Panc1 (cell line): ENCODE measurements at regions not wholly inside any gene's neighbourhood (a gene's known extent, or its start where the extent isn't known, plus 50 kb on each side); places are given as distances from the start of the nearest gene placed in this dataset.

Experiments
- ATAC-seq: fragments of 200-7000 bp; cut with Tn5 transposase; 2 replicates; pipeline ENCODE4 v1.9.1; 2020; ENCODE audit warnings: mild to moderate bottlenecking, moderate library complexity
- BruUV-seq: library from RNA; stranded (reverse); fragments of 400-500 nt; replicated peaks from 2 replicates; lab custom pipeline; 2021; lab: Mats Ljungman, UMichigan
- CTCF ChIA-PET: fragments of 300-600 bp; sonication (Branson Sonifier 250); formaldehyde crosslinking; loops from one replicate; lab custom pipeline; 2022; ENCODE audit warnings: antibody characterized with exemption; lab: Charles Lee
- POLR2A ChIA-PET: fragments of 300-600 bp; sonication (Branson Sonifier 250); formaldehyde crosslinking; loops from one replicate; lab custom pipeline; 2022; ENCODE audit warnings: antibody characterized with exemption; lab: Charles Lee
- DNase-seq: peaks from one replicate; pipeline ENCODE4 v3.0.0-alpha.2; 2010; ENCODE audit warnings: low read depth, low spot score
- H3K27ac ChIP-seq: 2 replicates; pipeline ENCODE4 v1.5.1; 2011; ENCODE audit warnings: mild to moderate bottlenecking, low read length, inconsistent platforms
- H3K27me3 ChIP-seq: fragments of 200-500 bp; sonication (Bioruptor generic); 2 replicates; pipeline ENCODE4 v1.6.0; 2014; ENCODE audit warnings: low read length, inconsistent platforms; ENCODE audit not compliant: control insufficient read depth, insufficient read depth
- H3K36me3 ChIP-seq: fragments of 200-500 bp; sonication (Bioruptor generic); 2 replicates; pipeline ENCODE4 v1.5.1; 2014; ENCODE audit warnings: inconsistent platforms, mild to moderate bottlenecking, low read length, moderate library complexity; ENCODE audit not compliant: control insufficient read depth, insufficient read depth
- H3K4me1 ChIP-seq: 2 replicates; pipeline ENCODE4 v1.5.1; 2011; ENCODE audit warnings: inconsistent platforms, mild to moderate bottlenecking, low read length, moderate library complexity; ENCODE audit not compliant: control insufficient read depth, insufficient read depth
- H3K4me3 ChIP-seq, 2 experiments: 2 replicates each; pipeline ENCODE4 v1.5.1; 2011 to 2012; ENCODE audit warnings: low read depth in 2 of 2, low read length in 2 of 2, mild to moderate bottlenecking in 2 of 2, inconsistent platforms in 1 of 2, moderate library complexity in 1 of 2
- H3K9me3 ChIP-seq: fragments of 200-500 bp; sonication (Bioruptor generic); 2 replicates; pipeline ENCODE4 v1.5.1; 2014; ENCODE audit warnings: low read depth, mild to moderate bottlenecking, inconsistent platforms, low read length, moderate library complexity; ENCODE audit not compliant: control insufficient read depth, insufficient read depth
- POLR2AphosphoS5 ChIP-seq: IDR thresholded peaks from 2 replicates; pipeline ENCODE4 v1.6.1; 2012; ENCODE audit warnings: mild to moderate bottlenecking, low read depth, low read length, moderate library complexity
- REST ChIP-seq, 2 experiments: IDR thresholded peaks; 2 replicates each; pipeline ENCODE4 v1.6.1; 2011 to 2012; ENCODE audit warnings: low read depth in 2 of 2, control low read depth in 1 of 2, low read length in 1 of 2, mild to moderate bottlenecking in 1 of 2, moderate library complexity in 1 of 2; ENCODE audit not compliant: insufficient read depth in 1 of 2
- SIN3A ChIP-seq: IDR thresholded peaks from 2 replicates; pipeline ENCODE4 v1.6.1; 2012; ENCODE audit warnings: low read depth, mild to moderate bottlenecking, low read length, moderate library complexity, borderline replicate concordance; ENCODE audit not compliant: insufficient read depth
- TCF7L2 ChIP-seq: IDR thresholded peaks from 2 replicates; pipeline ENCODE4 v1.6.1; 2011; ENCODE audit warnings: mild to moderate bottlenecking, low read depth, low read length, inconsistent platforms
- in situ Hi-C: cut with HindIII; loops from 2 replicates; pipeline ENCODE4 v1.10.0; 2016; ENCODE audit warnings: low sequenced_read_pairs, low pct_unique_long_range_greater_than_20kb
- intact Hi-C: fragments of 100-400 bp; cut with micrococcal nuclease; formaldehyde crosslinking; loops from one replicate; pipeline ENCODE4 v1.10.0; 2022; ENCODE audit not compliant: unreplicated experiment
- TF ChIP-seq, protein P1 (sequence below): fragments of 450-650 bp; IDR thresholded peaks from 2 replicates; pipeline ENCODE4 v1.5.1; 2017; ENCODE audit warnings: mild to moderate bottlenecking

- intact Hi-C loops: no loop called here
These were observed 181.2 kb downstream of the WNT5A start for GRCh38 chr3:55305696-55306485.

GRCh38 chr3:55300701-55301100 lies 186.4 kb downstream of the WNT5A start:
- H3K36me3 ChIP-seq: no peaks in the 10 kb centered on the region
- H3K27me3 ChIP-seq: no peaks in the 10 kb centered on the region
- BruUV-seq: no TSS peak
- intact Hi-C loops (no loop called here), in situ Hi-C loops (no loop called here)
- DNase-seq (no peak), ATAC-seq (no peak)
- no peak for TF ChIP-seq POLR2AphosphoS5
- TF ChIP-seq TCF7L2: no peak
- TF ChIP-seq SIN3A: no peak
- TF ChIP-seq REST (IDR thresholded peaks at IDR 0.05; ENCODE audit: insufficient read depth in 1 of 2, low read depth in 2 of 2, low read length in 1 of 2): no peak
- TF ChIP-seq, protein P1, sequence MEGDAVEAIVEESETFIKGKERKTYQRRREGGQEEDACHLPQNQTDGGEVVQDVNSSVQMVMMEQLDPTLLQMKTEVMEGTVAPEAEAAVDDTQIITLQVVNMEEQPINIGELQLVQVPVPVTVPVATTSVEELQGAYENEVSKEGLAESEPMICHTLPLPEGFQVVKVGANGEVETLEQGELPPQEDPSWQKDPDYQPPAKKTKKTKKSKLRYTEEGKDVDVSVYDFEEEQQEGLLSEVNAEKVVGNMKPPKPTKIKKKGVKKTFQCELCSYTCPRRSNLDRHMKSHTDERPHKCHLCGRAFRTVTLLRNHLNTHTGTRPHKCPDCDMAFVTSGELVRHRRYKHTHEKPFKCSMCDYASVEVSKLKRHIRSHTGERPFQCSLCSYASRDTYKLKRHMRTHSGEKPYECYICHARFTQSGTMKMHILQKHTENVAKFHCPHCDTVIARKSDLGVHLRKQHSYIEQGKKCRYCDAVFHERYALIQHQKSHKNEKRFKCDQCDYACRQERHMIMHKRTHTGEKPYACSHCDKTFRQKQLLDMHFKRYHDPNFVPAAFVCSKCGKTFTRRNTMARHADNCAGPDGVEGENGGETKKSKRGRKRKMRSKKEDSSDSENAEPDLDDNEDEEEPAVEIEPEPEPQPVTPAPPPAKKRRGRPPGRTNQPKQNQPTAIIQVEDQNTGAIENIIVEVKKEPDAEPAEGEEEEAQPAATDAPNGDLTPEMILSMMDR: no peak
- H3K4me3 ChIP-seq: no peak overlapping the region
- POLR2A ChIA-PET: no interaction called here
- no peak overlapping the region for H3K27ac ChIP-seq
- CTCF ChIA-PET: no interaction called here
- H3K9me3 ChIP-seq: no peaks in the 10 kb centered on the region
- no peaks in the 10 kb centered on the region for H3K4me1 ChIP-seq

More at GRCh38 chr3:55305696-55306485, 181.2 kb downstream of the WNT5A start:
- TF ChIP-seq SIN3A (no peak), REST (IDR thresholded peaks at IDR 0.05; ENCODE audit: insufficient read depth in 1 of 2, low read depth in 2 of 2, low read length in 1 of 2) (no peak), POLR2AphosphoS5 (no peak), TCF7L2 (no peak)
- TF ChIP-seq, protein P1: no peak
- in situ Hi-C loops: no loop called here
- no TSS peak for BruUV-seq
- no peaks in the 10 kb centered on the region for H3K9me3 ChIP-seq
- DNase-seq (no peak), ATAC-seq (no peak)
- ChIA-PET CTCF (no interaction called here), POLR2A (no interaction called here)
- no peaks in the 10 kb centered on the region for H3K27me3 ChIP-seq
- no peaks in the 10 kb centered on the region for H3K4me1 ChIP-seq
- H3K4me3 ChIP-seq: no peak overlapping the region
- no peak overlapping the region for H3K27ac ChIP-seq
- no peaks in the 10 kb centered on the region for H3K36me3 ChIP-seq
